ENCODE measurements at regions not wholly inside any gene's neighbourhood (a gene's known extent, or its start where the extent isn't known, plus 50 kb on each side); places are given as distances from the start of the nearest gene placed in this dataset.
"Not testable (repeated sequence)": the region's sequence is repeated elsewhere in the genome, so short reads cannot be mapped to it uniquely, and the experiment has no call there.

GRCh38 chr1:805310-805709 is 118.4 kb upstream of the SAMD11 start:
- TF ChIP-seq, protein P1, sequence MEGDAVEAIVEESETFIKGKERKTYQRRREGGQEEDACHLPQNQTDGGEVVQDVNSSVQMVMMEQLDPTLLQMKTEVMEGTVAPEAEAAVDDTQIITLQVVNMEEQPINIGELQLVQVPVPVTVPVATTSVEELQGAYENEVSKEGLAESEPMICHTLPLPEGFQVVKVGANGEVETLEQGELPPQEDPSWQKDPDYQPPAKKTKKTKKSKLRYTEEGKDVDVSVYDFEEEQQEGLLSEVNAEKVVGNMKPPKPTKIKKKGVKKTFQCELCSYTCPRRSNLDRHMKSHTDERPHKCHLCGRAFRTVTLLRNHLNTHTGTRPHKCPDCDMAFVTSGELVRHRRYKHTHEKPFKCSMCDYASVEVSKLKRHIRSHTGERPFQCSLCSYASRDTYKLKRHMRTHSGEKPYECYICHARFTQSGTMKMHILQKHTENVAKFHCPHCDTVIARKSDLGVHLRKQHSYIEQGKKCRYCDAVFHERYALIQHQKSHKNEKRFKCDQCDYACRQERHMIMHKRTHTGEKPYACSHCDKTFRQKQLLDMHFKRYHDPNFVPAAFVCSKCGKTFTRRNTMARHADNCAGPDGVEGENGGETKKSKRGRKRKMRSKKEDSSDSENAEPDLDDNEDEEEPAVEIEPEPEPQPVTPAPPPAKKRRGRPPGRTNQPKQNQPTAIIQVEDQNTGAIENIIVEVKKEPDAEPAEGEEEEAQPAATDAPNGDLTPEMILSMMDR (IDR thresholded peaks at IDR 0.05; ENCODE audit: poor library complexity) = not testable (repeated sequence)
- not testable (repeated sequence) for TF ChIP-seq EZH2 (IDR thresholded peaks at IDR 0.05; ENCODE audit: borderline replicate concordance)
